H1 (cell line): ENCODE measurements at regions not wholly inside any gene's neighbourhood (a gene's known extent, or its start where the extent isn't known, plus 50 kb on each side); places are given as distances from the start of the nearest gene placed in this dataset.

ENCODE experiments used
- CTCF ChIA-PET: fragments of 300-600 bp; sonication (Branson Sonifier 250); formaldehyde crosslinking; loops from one replicate; lab custom pipeline; 2021; ENCODE audit not compliant: partially characterized antibody; lab: Charles Lee
- POLR2A ChIA-PET: fragments of 300-600 bp; sonication (Branson Sonifier 250); formaldehyde crosslinking; loops from one replicate; lab custom pipeline; 2021; ENCODE audit warnings: inconsistent platforms; ENCODE audit not compliant: partially characterized antibody; lab: Charles Lee
- DNase-seq, 2 experiments: peaks; one replicate each; pipeline versions ENCODE4 v3.0.0 to v3.0.0-alpha.2; 2010 to 2022; ENCODE audit warnings: low spot score in 2 of 2, low read depth in 1 of 2, mixed read lengths in 1 of 2
- FAIRE-seq: peaks from 2 replicates; lab custom pipeline; 2011; peaks lifted over from hg19 to GRCh38; lab: Jason Lieb, UNC
- H2AFZ ChIP-seq: 2 replicates; pipeline ENCODE4 v1.8.1; 2012; ENCODE audit warnings: low read length, inconsistent platforms
- H2AK5ac ChIP-seq: 2 replicates; pipeline ENCODE4 v1.6.1; 2013; ENCODE audit warnings: low read depth, low read length
- H2BK120ac ChIP-seq: replicated peaks from 2 replicates; pipeline ENCODE3; 2013; ENCODE audit warnings: low read depth, low read length, inconsistent platforms
- H2BK12ac ChIP-seq: 2 replicates; pipeline ENCODE4 v1.6.1; 2013; ENCODE audit warnings: low read depth, low read length
- H2BK15ac ChIP-seq: 2 replicates; pipeline ENCODE4 v1.6.1; 2013; ENCODE audit warnings: low read length
- H2BK20ac ChIP-seq: 2 replicates; pipeline ENCODE4 v1.6.1; 2013; ENCODE audit warnings: low read length
- H2BK5ac ChIP-seq: 2 replicates; pipeline ENCODE4 v1.6.1; 2013; ENCODE audit warnings: low read depth, low read length
- H3K14ac ChIP-seq: 2 replicates; pipeline ENCODE4 v1.6.1; 2013; ENCODE audit warnings: inconsistent platforms; ENCODE audit not compliant: insufficient read length
- H3K18ac ChIP-seq: 2 replicates; pipeline ENCODE4 v1.6.1; 2013; ENCODE audit warnings: low read length; ENCODE audit errors: extremely low read depth
- H3K23ac ChIP-seq: 2 replicates; pipeline ENCODE4 v1.6.1; 2013; ENCODE audit warnings: inconsistent platforms; ENCODE audit not compliant: insufficient read length
- H3K23me2 ChIP-seq: 2 replicates; pipeline ENCODE4 v1.6.1; 2013; ENCODE audit warnings: low read depth, low read length
- H3K27ac ChIP-seq: 2 replicates; pipeline ENCODE4 v1.6.1; 2011; ENCODE audit warnings: low read depth, low read length, inconsistent platforms
- H3K27me3 ChIP-seq, 4 experiments: replicated peaks in 1 of 4; 1 replicate in 1 of 4; 2 replicates in 3 of 4; pipeline versions ENCODE4 v1.6.1 to v1.8.1; 2011 to 2013; ENCODE audit warnings: low read length in 3 of 4, mild to moderate bottlenecking in 3 of 4, inconsistent platforms in 2 of 4, mixed read lengths in 2 of 4, moderate library complexity in 1 of 4; ENCODE audit not compliant: control insufficient read depth in 3 of 4, insufficient read depth in 3 of 4; ENCODE audit errors: extremely low read depth in 1 of 4
- H3K36me3 ChIP-seq, 4 experiments: 2 replicates each; pipeline versions ENCODE4 v1.6.1 to v1.8.1; 2011 to 2013; ENCODE audit warnings: mild to moderate bottlenecking in 4 of 4, low read length in 3 of 4, moderate library complexity in 2 of 4, control low read depth in 1 of 4, inconsistent platforms in 1 of 4; ENCODE audit not compliant: insufficient read depth in 4 of 4, control insufficient read depth in 2 of 4
- H3K4ac ChIP-seq: replicated peaks from 2 replicates; pipeline ENCODE3; 2013; ENCODE audit warnings: low read length, low read depth, mixed read lengths, inconsistent platforms; ENCODE audit not compliant: insufficient read length
- H3K4me1 ChIP-seq, 4 experiments: replicated peaks in 1 of 4; 1 replicate in 1 of 4; 2 replicates in 3 of 4; pipeline versions ENCODE4 v1.6.1 to v1.8.1; 2011 to 2013; ENCODE audit warnings: low read length in 3 of 4, inconsistent platforms in 2 of 4, mixed read lengths in 1 of 4; ENCODE audit not compliant: insufficient read depth in 4 of 4, control insufficient read depth in 3 of 4
- H3K4me2 ChIP-seq, 2 experiments: 2 replicates each; pipeline versions ENCODE4 v1.6.1 to v1.8.1; 2011 to 2013; ENCODE audit warnings: low read depth in 2 of 2, low read length in 2 of 2, control low read depth in 1 of 2, inconsistent platforms in 1 of 2, mild to moderate bottlenecking in 1 of 2; ENCODE audit not compliant: insufficient read depth in 1 of 2
- H3K4me3 ChIP-seq, 4 experiments: fragments of 200-600, 300-600 bp in 1 of 4; sonication (generic), shearing (Covaris generic), sonication (Bioruptor Twin) in 1 of 4; 2 replicates each; pipeline versions ENCODE4 v1.5.1 to v1.8.1; 2011 to 2016; ENCODE audit warnings: low read length in 4 of 4, low read depth in 3 of 4, control low read depth in 2 of 4, inconsistent platforms in 2 of 4, mild to moderate bottlenecking in 2 of 4, mixed read lengths in 1 of 4, moderate library complexity in 1 of 4; ENCODE audit not compliant: insufficient read depth in 2 of 4; ENCODE audit errors: extremely low read depth in 1 of 4
- H3K56ac ChIP-seq: replicated peaks from 2 replicates; pipeline ENCODE3; 2013; ENCODE audit warnings: low read depth, mild to moderate bottlenecking, mixed read lengths, low read length, inconsistent platforms; ENCODE audit not compliant: insufficient read length
- H3K79me1 ChIP-seq: 2 replicates; pipeline ENCODE4 v1.6.1; 2013; ENCODE audit warnings: low read depth, low read length, control low read depth
- H3K79me2 ChIP-seq, 2 experiments: 2 replicates each; pipeline versions ENCODE4 v1.6.1 to v1.8.1; 2012 to 2013; ENCODE audit warnings: low read length in 2 of 2, mild to moderate bottlenecking in 2 of 2, inconsistent platforms in 1 of 2; ENCODE audit not compliant: insufficient read depth in 2 of 2, control insufficient read depth in 1 of 2
- H3K9ac ChIP-seq, 4 experiments: replicated peaks in 1 of 4; 1 replicate in 1 of 4; 2 replicates in 3 of 4; pipeline versions ENCODE4 v1.6.1 to v1.8.1; 2011 to 2013; ENCODE audit warnings: low read depth in 3 of 4, low read length in 3 of 4, control low read depth in 2 of 4, mild to moderate bottlenecking in 2 of 4, moderate library complexity in 2 of 4, inconsistent platforms in 1 of 4; ENCODE audit errors: extremely low read depth in 1 of 4
- H3K9me3 ChIP-seq, 2 experiments: 2 replicates each; pipeline versions ENCODE4 v1.6.1 to v1.8.1; 2012 to 2013; ENCODE audit warnings: mild to moderate bottlenecking in 2 of 2, moderate library complexity in 2 of 2, control low read depth in 1 of 2, inconsistent platforms in 1 of 2, low read depth in 1 of 2, low read length in 1 of 2, mixed read lengths in 1 of 2; ENCODE audit not compliant: insufficient read depth in 2 of 2
- H4K20me1 ChIP-seq, 2 experiments: replicated peaks in 1 of 2; 2 replicates each; pipeline versions ENCODE3 to v1.8.1; 2011 to 2013; ENCODE audit warnings: inconsistent platforms in 2 of 2, low read length in 2 of 2, mild to moderate bottlenecking in 1 of 2; ENCODE audit not compliant: insufficient read depth in 2 of 2, control insufficient read depth in 1 of 2
- H4K5ac ChIP-seq: 2 replicates; pipeline ENCODE4 v1.6.1; 2013; ENCODE audit warnings: low read length, low read depth, mixed read lengths, inconsistent platforms; ENCODE audit not compliant: insufficient read length
- H4K8ac ChIP-seq: 2 replicates; pipeline ENCODE4 v1.8.0; 2013; ENCODE audit warnings: mild to moderate bottlenecking, moderate library complexity, low read length, inconsistent platforms; ENCODE audit not compliant: insufficient read depth; ENCODE audit errors: extremely low read depth
- H4K91ac ChIP-seq: replicated peaks from 2 replicates; pipeline ENCODE3; 2013; ENCODE audit warnings: low read length, mixed read lengths, inconsistent platforms; ENCODE audit not compliant: insufficient read length
- CEBPB ChIP-seq: IDR thresholded peaks from 2 replicates; pipeline ENCODE4 v1.6.1; 2012; ENCODE audit warnings: low read depth, low read length
- EP300 ChIP-seq, 2 experiments: IDR thresholded peaks; 1 replicate in 1 of 2; 2 replicates in 1 of 2; pipeline ENCODE4 v1.6.1; 2011 to 2012; ENCODE audit warnings: low read depth in 2 of 2, low read length in 2 of 2, mild to moderate bottlenecking in 2 of 2, borderline replicate concordance in 1 of 2, inconsistent platforms in 1 of 2, moderate library complexity in 1 of 2
- PHF8 ChIP-seq: fragments of 200-600 bp; sonication (generic); conservative IDR thresholded peaks from 2 replicates; pipeline ENCODE4 v1.7.1; 2012; ENCODE audit warnings: low read depth, mild to moderate bottlenecking, inconsistent platforms, low read length, moderate library complexity
- SIN3A ChIP-seq, 2 experiments: IDR thresholded peaks in 1 of 2; conservative IDR thresholded peaks in 1 of 2; 2 replicates each; pipeline ENCODE4 v1.6.1; 2011 to 2012; ENCODE audit warnings: low read length in 2 of 2, improper control_type of control experiment in 1 of 2, low read depth in 1 of 2, mild to moderate bottlenecking in 1 of 2
- SP4 ChIP-seq: IDR thresholded peaks from 2 replicates; pipeline ENCODE4 v1.6.1; 2012; ENCODE audit warnings: low read length, inconsistent platforms
- TAF7 ChIP-seq: optimal IDR thresholded peaks from 2 replicates; pipeline ENCODE3; 2011; ENCODE audit warnings: low read depth, mild to moderate bottlenecking, inconsistent platforms, low read length, moderate library complexity, borderline replicate concordance
- WGBS, 2 experiments: shearing (Covaris generic) in 1 of 2; methylation state at CpG; one replicate each; pipeline versions ENCODE4 v1.1.6 to v1.1.7; 2013 to 2015; ENCODE audit warnings: low lambda C conversion rate in 2 of 2, mixed read lengths in 2 of 2, inconsistent platforms in 1 of 2, low coverage in 1 of 2, missing lambda C conversion rate in 1 of 2; ENCODE audit not compliant: insufficient replicate concordance in 2 of 2, insufficient coverage in 1 of 2, insufficient read length in 1 of 2; ENCODE audit errors: extremely low coverage in 1 of 2, missing lambda C conversion rate in 1 of 2; 5-methylcytosine and 5-hydroxymethylcytosine counted together

DNA sequence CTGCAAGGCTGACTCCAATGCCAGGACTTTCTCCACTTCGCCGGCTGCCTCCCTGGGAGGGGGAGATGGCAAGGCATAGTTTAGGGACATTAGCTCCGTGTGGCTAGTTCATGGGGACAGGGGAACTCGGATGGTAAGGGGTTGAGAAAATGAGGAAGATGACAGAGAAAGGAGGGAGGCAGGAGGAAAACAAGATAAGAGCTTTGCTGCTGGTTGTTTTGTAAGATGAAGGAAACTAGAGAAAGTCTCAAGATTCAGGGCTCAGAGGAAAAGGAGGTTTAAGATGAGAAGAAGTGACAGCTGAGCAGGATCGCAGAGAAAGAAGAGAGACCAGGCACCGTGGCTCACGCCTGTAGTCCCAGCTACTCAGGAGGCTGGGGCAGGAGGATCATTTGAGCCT lies 180.9 kb upstream of the RREB1 start:
- H3K27ac ChIP-seq: no peak overlapping the region

More for the DNA sequence above, 180.9 kb upstream of the RREB1 start:
- no peak overlapping the region for H2AFZ ChIP-seq
- no peak overlapping the region for H3K4me3 ChIP-seq
- 73% methylated on average over 7 of the region's 7 CpGs; no CpG with 5 or more reads in 1 of the 2 experiments for WGBS, 2 experiments
- H3K56ac ChIP-seq: no peak overlapping the region
- H3K79me2 ChIP-seq: no peaks in the 10 kb centered on the region
- no peak overlapping the region for H3K4me2 ChIP-seq
- no peaks in the 10 kb centered on the region for H3K79me1 ChIP-seq
- H3K23me2 ChIP-seq: no peaks in the 10 kb centered on the region
- H4K20me1 ChIP-seq: no peaks in the 10 kb centered on the region
- no peak overlapping the region for H2BK5ac ChIP-seq
- no peak overlapping the region for H2AK5ac ChIP-seq
- no peak overlapping the region for H3K18ac ChIP-seq
- no peak overlapping the region for H3K4ac ChIP-seq
- no peak overlapping the region for H3K9ac ChIP-seq
- no peak overlapping the region for H2BK12ac ChIP-seq
- H3K36me3 ChIP-seq: no peaks in the 10 kb centered on the region
- TF ChIP-seq PHF8: no peak
- no peak for TF ChIP-seq CEBPB
- no peak for TF ChIP-seq SP4
- no peak for TF ChIP-seq TAF7
- TF ChIP-seq EP300 (IDR thresholded peaks at IDR 0.05; ENCODE audit: borderline replicate concordance in 1 of 2, low read depth in 2 of 2, low read length in 2 of 2): no peak
- no peak for TF ChIP-seq SIN3A (conservative IDR thresholded peaks at IDR 0.05 in 1 of 2, IDR thresholded peaks at IDR 0.05 in 1 of 2; ENCODE audit: low read depth in 1 of 2, low read length in 2 of 2)
- TF ChIP-seq, all 59 proteins: peak for 0
- H2BK120ac ChIP-seq: no peak overlapping the region
- H4K5ac ChIP-seq: no peak overlapping the region
- no peak overlapping the region for H4K8ac ChIP-seq
- no peak overlapping the region for H2BK20ac ChIP-seq
- POLR2A ChIA-PET: no interaction called here
- peaks cover 0 to 4% of the 10 kb centered on the region in 2 experiments; a peak in 1 of 4 replicates for H3K9me3 ChIP-seq
- no peaks in the 10 kb centered on the region for H3K27me3 ChIP-seq
- H2BK15ac ChIP-seq: no peak overlapping the region; the same call in 1 of the 2 replicates
- CTCF ChIA-PET: interaction anchor here (0.6 to 1.5 kb wide), 4 partner anchors 23 to 205 kb away, joined by 3 to 4 read pairs (median 3); no protein-coding TSS in a partner anchor
- no peak overlapping the region for H3K14ac ChIP-seq
- H3K4me1 ChIP-seq: no peaks in the 10 kb centered on the region
- no peak overlapping the region for H3K23ac ChIP-seq
- DNase-seq: no peak
- no peak for FAIRE-seq
- no peak overlapping the region for H4K91ac ChIP-seq
